ENCODE measurements at regions not wholly inside any gene's neighbourhood (a gene's known extent, or its start where the extent isn't known, plus 50 kb on each side); places are given as distances from the start of the nearest gene placed in this dataset.

DNA sequence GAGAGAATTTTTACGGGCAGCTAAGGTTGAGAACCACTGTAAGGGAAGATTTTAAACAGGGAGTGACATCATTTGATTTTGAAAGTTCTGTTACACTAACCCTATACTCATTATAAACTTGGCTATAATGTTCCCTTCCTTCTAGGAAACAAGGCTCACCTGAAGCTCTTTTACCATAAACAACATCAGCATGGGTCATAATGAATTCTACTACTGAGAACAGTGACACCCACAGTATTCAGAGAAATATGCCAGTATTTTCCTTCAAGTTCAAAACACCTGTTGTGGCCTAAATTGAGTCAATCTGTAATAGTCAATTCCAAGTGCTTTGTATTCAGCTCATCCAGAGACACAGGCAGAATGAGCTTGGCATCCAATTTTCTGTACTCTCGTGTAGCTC is 175.3 kb upstream of the STT3B start:
- DNase-seq = no peak

- DNase-seq = no peak
Measured at GRCh38 chr3:31358473-31359070, 174.2 kb upstream of the STT3B start.

DNA sequence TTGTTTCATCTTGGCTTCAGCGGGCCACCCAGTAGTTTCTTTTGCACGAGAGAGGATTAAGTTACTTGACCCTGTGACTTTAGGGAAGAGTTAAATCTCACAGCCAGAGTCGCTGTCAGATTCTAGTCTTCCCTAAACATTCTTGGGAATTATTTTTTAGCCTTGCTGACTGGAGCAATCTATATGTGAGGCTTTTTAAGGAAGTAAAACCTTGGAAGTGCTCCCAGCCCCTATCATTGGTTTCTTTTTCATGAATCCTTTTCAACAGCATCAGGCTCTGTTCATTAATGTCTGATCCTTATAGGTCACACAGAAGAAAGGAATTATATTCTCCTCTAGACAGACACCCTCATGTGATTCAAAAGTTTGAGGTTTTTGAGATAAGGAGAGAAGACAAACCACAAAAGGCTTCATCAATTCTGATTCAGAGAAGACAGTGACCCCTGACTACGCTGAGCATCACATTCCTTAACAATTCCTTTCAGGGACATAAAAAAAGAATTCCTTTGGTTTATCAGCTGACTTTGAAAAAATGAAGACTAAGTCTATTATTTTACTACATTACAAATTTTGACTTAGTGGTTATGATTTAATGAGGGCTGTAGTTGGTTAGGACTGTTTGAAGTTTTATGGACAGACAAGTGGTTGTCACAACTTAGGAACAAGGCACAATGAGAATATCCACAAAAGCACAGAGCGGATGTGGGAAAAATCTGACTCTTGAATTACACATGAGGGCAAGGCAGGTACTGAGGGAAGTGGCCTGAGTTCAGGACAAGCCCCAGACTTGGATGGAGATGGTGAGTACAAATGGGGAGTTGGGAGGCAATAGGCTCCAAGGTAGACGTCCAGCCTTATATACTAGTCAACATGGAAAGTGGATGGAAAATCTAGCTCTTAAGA is 171.1 kb upstream of the STT3B start:
- DNase-seq = no peak

- DNase-seq = no peak
Measured at GRCh38 chr3:31364188-31364587, 168.5 kb upstream of the STT3B start.

GRCh38 chr3:31364711-31365110 is 168.0 kb upstream of the STT3B start:
- no peak for DNase-seq

DNA sequence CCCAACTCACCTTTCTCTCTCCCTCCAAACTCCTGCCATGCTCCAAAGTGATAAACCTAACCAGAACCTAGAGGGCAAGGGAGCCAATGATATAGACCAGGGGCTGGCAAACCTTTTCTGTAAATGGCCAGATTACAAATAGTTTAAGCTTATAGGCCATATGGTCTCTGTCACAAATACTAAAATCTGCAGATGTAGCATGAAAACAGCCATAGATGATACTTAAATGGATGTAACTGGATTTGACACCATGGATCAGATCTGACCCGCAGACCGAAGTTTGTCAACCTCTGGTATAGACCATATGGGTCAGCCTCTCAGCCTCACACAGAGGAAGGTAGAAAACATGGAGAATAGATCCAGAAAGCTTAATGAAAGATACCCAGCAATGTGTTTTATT is 165.2 kb upstream of the STT3B start:
- DNase-seq = no peak

- DNase-seq = no peak
Measured at GRCh38 chr3:31369637-31370379, 162.9 kb upstream of the STT3B start.

DNA sequence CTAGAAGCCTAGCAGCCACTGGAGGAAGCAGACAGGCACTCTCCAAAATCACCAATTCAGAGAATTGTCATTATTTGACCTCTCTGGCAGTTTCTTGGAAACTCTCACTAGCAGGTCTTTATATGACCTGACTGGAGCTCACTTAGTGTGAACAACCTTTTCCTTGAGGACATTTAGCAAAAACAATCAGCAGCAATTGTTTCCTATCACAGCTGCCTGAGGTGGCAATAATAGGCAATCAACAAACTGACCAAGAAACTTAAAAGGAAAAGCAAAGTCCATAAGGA is 162.4 kb upstream of the STT3B start:
- DNase-seq = no peak

- DNase-seq = no peak
Measured at GRCh38 chr3:31370681-31371080, 162.0 kb upstream of the STT3B start.

DNA sequence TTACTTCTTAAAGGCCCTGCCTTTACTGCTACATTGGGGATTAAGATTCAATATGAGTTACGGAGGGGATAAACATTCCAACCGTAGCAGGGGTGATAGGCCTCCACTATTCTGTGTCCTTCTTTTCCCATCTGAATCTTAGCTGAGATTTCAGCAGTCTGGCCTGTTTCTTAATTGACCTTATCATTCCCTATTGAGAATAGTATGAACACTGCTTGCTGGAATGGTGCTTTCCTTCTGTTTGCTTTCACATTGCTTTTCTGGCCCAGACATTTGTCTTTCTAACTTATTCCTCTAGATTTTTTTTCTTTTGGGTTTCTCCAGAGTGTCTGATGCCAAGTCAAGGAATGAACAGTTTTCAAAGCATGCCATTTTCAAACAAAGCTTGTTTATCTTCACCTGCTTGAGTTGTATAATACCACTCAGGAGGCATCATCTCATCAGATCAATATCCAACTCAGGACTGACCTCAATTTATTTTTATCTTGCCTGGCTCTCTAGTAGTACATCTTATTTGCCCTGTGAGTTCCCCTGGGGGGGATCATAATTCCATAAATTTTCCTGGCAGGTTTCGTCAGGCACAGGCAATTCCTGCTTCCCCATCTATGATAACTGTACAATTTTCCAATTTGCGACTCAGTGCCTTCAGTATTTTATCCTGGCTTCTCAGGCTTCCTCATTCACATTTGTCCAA is 161.1 kb upstream of the STT3B start:
- DNase-seq = no peak

- no peak for DNase-seq
Measured at GRCh38 chr3:31373681-31374080, 159.0 kb upstream of the STT3B start.

DNA sequence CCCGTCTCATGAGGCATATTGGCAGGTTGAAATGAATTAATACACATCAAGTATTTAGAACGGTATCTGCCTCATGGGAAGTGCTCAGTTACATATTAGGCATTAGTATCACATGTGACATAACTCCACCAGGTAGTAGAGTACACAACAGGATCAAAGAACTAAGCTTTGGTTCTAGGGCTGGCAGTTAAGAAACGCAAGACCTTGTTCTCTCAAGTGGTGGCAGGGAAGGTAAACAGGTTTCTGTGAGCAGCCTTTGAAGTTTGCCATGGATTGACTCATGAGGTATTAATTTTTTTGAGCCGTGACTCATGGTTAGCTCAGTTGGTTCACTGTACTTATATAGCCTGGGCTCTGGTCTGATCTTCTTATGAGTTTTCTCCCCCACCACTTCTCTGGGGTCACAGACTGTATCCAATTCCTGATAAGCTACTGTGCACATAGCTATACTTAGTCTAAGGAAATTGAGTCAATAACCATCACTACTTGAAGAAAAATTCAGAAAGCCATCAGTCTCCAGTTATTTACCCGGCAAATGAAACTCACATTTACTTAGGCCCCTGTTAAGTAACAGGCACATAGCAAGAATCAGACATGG is 155.6 kb upstream of the STT3B start:
- no peak for DNase-seq

DNA sequence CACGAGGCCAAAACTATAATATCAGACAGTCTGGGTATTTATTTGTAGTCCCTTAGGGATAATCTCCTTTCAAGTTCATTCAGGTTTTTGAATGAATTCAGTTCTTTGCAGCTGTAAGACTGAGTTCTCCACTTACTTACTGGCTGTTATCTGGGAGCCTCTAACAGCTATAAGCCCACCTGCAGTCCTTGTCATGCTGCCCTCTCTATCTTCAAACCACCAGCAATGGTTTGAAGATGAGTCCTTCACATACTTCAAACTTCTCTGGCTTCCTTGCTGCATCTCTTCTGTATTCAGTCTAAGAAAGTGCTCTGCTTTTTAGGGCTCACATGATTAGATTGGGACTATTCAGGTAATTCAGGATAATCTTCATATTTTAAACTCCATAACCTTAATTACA is 154.5 kb upstream of the STT3B start:
- no peak for DNase-seq

DNA sequence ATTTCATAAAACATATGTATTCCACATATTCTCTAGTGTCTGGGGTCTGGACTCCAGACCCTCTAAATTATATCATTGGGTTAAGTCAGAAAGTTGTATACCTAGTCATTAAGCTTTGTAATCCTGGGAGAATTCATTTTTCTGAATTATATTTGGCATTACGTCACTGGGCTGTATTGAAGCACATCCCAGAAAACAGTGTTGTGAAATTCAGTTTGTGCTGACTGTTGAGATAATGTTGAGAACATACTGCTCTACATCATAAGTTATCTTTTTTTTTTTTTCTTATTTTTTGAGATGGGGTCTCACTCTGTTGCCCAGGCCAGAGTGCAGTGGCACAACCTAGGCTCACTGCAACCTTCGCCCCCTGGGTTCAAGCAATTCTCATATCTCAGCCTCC is 153.1 kb upstream of the STT3B start:
- no peak for DNase-seq

DNA sequence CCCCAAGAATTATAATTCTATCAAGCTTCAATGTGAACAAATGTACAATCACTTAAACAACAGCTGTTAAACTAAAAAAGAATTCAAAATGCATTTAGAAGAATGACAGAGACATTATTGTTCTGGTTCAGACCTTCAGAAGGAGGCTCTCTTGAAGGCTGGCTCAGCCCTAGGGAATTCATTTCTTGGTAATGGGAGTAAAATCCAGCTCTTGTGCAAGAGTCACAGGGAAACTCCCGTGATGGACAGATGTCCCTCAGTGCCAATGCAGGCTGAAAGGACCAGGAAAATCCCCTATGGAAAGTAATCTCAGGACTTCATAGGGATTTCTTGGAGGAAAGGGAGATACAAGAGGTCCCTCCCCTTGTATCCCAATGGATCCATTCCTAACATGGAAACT is 149.9 kb upstream of the STT3B start:
- no peak for DNase-seq

DNA sequence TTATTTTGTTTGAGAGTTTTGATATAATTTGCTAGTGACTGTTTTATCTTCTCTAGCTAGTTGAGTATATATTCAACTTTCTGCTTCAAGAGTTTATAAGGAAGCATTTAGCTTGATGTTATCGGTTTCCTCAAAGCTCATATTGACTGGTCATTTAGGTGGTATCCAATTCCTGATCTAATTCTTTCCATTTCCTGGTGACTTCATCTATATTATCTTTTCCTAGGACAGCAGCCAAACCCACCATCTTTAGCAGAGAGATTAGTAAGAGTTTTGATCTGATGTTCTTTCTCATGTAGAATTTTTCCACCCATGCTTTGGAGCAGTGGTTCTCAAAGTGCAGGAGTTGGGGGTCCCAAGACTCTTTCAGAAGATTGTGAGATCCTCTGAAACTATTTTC is 148.6 kb upstream of the STT3B start:
- no peak for DNase-seq

GRCh38 chr3:31389939-31390338 is 142.8 kb upstream of the STT3B start:
- DNase-seq = no peak

DNA sequence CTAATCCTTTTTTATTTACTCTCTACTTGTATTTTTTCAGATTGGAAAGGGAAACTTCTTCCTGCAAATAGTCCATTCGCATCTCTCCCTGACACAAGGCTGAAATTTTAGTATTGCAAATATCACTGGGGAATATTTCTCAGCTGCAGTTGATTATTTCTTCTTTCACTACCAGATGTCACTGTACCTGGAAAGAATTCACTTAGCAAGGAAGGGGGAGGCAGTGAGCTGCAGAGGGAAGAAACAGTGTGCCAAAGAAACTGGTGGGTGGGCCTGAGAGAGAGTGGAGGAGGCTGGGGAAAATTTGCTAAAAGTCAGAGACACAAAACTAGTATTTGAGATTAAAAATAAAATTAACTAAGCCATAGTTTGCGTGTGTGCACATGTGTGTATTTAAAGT is 142.3 kb upstream of the STT3B start:
- no peak for DNase-seq

DNA sequence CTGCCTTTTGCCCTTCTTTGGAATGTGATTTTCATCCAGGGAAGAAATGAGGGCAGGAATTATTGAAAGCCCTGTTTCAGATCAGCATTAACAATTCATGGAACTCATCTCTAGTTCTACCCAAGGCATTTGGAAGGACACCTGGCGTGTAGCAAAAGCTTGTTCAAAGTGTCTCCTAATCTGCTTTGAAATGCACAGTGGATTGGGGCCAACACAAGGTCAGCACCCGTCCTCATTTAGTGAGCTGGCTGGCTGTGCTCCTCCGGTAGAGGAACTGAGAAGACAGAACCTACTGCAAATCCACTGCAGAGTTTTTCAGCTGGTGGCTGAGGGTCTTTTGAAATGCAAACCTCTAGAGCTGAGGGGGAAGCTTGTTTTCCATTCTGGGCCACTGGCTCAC is 141.6 kb upstream of the STT3B start:
- DNase-seq = no peak

- DNase-seq = no peak
Measured at GRCh38 chr3:31392568-31392967, 140.2 kb upstream of the STT3B start.

- no peak for DNase-seq
Measured at GRCh38 chr3:31399271-31399670, 133.5 kb upstream of the STT3B start.

DNA sequence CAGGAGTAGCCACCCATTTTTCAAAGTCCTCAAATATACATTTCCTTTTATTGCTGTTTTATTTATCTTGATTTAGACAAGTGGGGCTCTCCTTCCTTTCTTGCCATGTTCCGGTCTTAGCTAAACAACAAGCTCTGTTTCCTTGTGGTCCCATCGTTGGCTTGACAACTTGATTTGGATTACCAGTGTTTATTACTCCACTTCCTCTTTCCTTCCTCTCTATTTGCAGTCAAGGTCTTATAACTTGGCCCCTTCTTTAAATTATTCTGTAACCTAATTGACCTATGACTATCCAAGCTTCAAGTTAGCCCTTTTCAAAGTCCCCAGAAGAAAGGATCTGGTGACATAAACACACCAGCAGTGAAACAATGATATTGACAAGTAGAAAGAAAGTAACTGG is 130.6 kb upstream of the STT3B start:
- DNase-seq = no peak

DNA sequence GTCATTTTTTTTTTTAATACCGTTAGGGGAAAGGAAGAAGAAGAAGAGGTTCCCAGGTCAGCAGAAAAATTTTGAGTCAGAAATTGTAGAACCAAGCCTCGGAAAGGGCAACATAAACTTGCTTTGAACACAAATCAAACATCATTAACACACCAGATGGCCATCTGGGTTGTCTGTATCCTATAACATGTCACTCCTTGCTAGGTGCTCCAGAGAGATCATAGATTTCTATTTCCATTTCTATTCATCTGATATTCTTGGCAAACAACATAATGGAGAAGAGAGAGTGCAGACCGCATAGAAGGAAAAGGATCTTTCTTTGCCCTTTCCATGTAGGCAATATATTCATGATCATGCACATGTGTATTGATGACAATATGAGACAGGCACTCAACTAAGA is 129.5 kb upstream of the STT3B start:
- DNase-seq = no peak

Data from activated CD4-positive, alpha-beta T cell treated with anti-CD3 and anti-CD28 coated beads, Interleukin-2, amount 50 U/mL, for 1 hour (primary cell).